Suprapubic skin (tissue), 4 donors: ENCODE measurements at regions not wholly inside any gene's neighbourhood (a gene's known extent, or its start where the extent isn't known, plus 50 kb on each side); places are given as distances from the start of the nearest gene placed in this dataset.

Experiments used
- DNase-seq, 2 donors: peaks; one replicate each; pipeline ENCODE4 v3.0.0-alpha.2; 2019; ENCODE audit warnings: low spot score in 2 of 2
- H3K27ac ChIP-seq: fragments of 200-600 bp; sonication (generic); one replicate; pipeline ENCODE4 v1.5.1; 2019
- H3K27me3 ChIP-seq: fragments of 200-600 bp; sonication (generic); one replicate; pipeline ENCODE4 v1.5.1; 2019
- H3K36me3 ChIP-seq: fragments of 200-600 bp; sonication (generic); one replicate; pipeline ENCODE4 v1.5.1; 2019
- H3K4me1 ChIP-seq: fragments of 200-600 bp; sonication (generic); one replicate; pipeline ENCODE4 v1.5.1; 2019
- H3K4me3 ChIP-seq: fragments of 200-600 bp; sonication (generic); one replicate; pipeline ENCODE4 v1.5.1; 2019; ENCODE audit warnings: mild to moderate bottlenecking
- H3K9me3 ChIP-seq: fragments of 200-600 bp; sonication (generic); one replicate; pipeline ENCODE4 v1.5.1; 2019
- CTCF ChIP-seq, 2 donors: fragments of 200-600 bp in 1 of 2; fragments of 450-650 bp in 1 of 2; sonication (generic) in 1 of 2; IDR thresholded peaks; one replicate each; pipeline ENCODE4 v1.5.1; 2016 to 2019; ENCODE audit warnings: antibody characterized with exemption in 2 of 2, mild to moderate bottlenecking in 1 of 2, moderate library complexity in 1 of 2
- EP300 ChIP-seq: sonication (generic); formaldehyde crosslinking; IDR thresholded peaks from one replicate; pipeline ENCODE4 v1.6.1; 2017; ENCODE audit warnings: antibody characterized with exemption
- POLR2A ChIP-seq, 2 donors: fragments of 450-650 bp; IDR thresholded peaks; one replicate each; pipeline ENCODE4 v1.6.1; 2017; ENCODE audit warnings: antibody characterized with exemption in 2 of 2, mild to moderate bottlenecking in 2 of 2, moderate library complexity in 2 of 2
- POLR2AphosphoS5 ChIP-seq, 3 donors: sonication (generic); formaldehyde crosslinking; IDR thresholded peaks; one replicate each; pipeline ENCODE4 v1.6.1; 2017; ENCODE audit warnings: antibody characterized with exemption in 3 of 3
- WGBS: methylation state at CpG from one replicate; pipeline ENCODE4 v1.1.5; 2018; 5-methylcytosine and 5-hydroxymethylcytosine counted together

GRCh38 chr21:32090956-32091355 is 187.9 kb downstream of the MIS18A start:
- TF ChIP-seq POLR2A (IDR thresholded peaks at IDR 0.05), result no peak
- no peak for TF ChIP-seq EP300
- no peak for TF ChIP-seq POLR2AphosphoS5 (IDR thresholded peaks at IDR 0.05)
- no peak for TF ChIP-seq CTCF (IDR thresholded peaks at IDR 0.05)
- no peaks in the 10 kb centered on the region for H3K9me3 ChIP-seq

GRCh38 chr21:32089766-32090165 is 189.1 kb downstream of the MIS18A start:
- H3K4me1 ChIP-seq, result no peaks in the 10 kb centered on the region
- no peaks in the 10 kb centered on the region for H3K27me3 ChIP-seq
- H3K9me3 ChIP-seq, result no peaks in the 10 kb centered on the region
- WGBS, result 58% methylated on average over 2 of the region's 2 CpGs
- no peak overlapping the region for H3K27ac ChIP-seq
- no peak for TF ChIP-seq EP300
- no peak for TF ChIP-seq POLR2AphosphoS5 (IDR thresholded peaks at IDR 0.05)
- no peak for TF ChIP-seq CTCF (IDR thresholded peaks at IDR 0.05)
- TF ChIP-seq POLR2A (IDR thresholded peaks at IDR 0.05), result no peak
- H3K36me3 ChIP-seq, result no peaks in the 10 kb centered on the region
- no peak overlapping the region for H3K4me3 ChIP-seq
- DNase-seq, result no peak

More at GRCh38 chr21:32090956-32091355, 187.9 kb downstream of the MIS18A start:
- no peak overlapping the region for H3K27ac ChIP-seq
- no peaks in the 10 kb centered on the region for H3K4me1 ChIP-seq
- no peak for DNase-seq
- 94% methylated on average over 3 of the region's 3 CpGs for WGBS
- no peak overlapping the region for H3K4me3 ChIP-seq
- no peaks in the 10 kb centered on the region for H3K36me3 ChIP-seq
- no peaks in the 10 kb centered on the region for H3K27me3 ChIP-seq

GRCh38 chr21:32088471-32088870 is 190.4 kb downstream of the MIS18A start:
- no peaks in the 10 kb centered on the region for H3K27me3 ChIP-seq
- no peak overlapping the region for H3K4me3 ChIP-seq
- H3K4me1 ChIP-seq, result no peaks in the 10 kb centered on the region
- no peaks in the 10 kb centered on the region for H3K36me3 ChIP-seq
- no peak overlapping the region for H3K27ac ChIP-seq
- no peak for DNase-seq
- H3K9me3 ChIP-seq, result no peaks in the 10 kb centered on the region
- TF ChIP-seq EP300 (no peak), CTCF (IDR thresholded peaks at IDR 0.05) (no peak), POLR2A (IDR thresholded peaks at IDR 0.05) (no peak), POLR2AphosphoS5 (IDR thresholded peaks at IDR 0.05) (no peak)

- TF ChIP-seq CTCF (IDR thresholded peaks at IDR 0.05), result no peak
- TF ChIP-seq POLR2A (IDR thresholded peaks at IDR 0.05), result no peak
- no peak for TF ChIP-seq EP300
- TF ChIP-seq POLR2AphosphoS5 (IDR thresholded peaks at IDR 0.05), result no peak
- no peaks in the 10 kb centered on the region for H3K36me3 ChIP-seq
- no peak for DNase-seq
- WGBS, result 75% methylated on average over 1 of the region's 1 CpG
- H3K27me3 ChIP-seq, result no peaks in the 10 kb centered on the region
- no peak overlapping the region for H3K4me3 ChIP-seq
- no peaks in the 10 kb centered on the region for H3K9me3 ChIP-seq
- no peaks in the 10 kb centered on the region for H3K4me1 ChIP-seq
- no peak overlapping the region for H3K27ac ChIP-seq
Measured at GRCh38 chr21:32087447-32087846, 191.4 kb downstream of the MIS18A start.

GRCh38 chr21:32083197-32083596 is 195.7 kb downstream of the MIS18A start:
- TF ChIP-seq EP300 (no peak), POLR2AphosphoS5 (IDR thresholded peaks at IDR 0.05) (no peak), POLR2A (IDR thresholded peaks at IDR 0.05) (no peak), CTCF (IDR thresholded peaks at IDR 0.05) (no peak)
- Histone ChIP-seq H3K4me3 (no peak overlapping the region), H3K4me1 (no peaks in the 10 kb centered on the region), H3K36me3 (no peaks in the 10 kb centered on the region), H3K27me3 (no peaks in the 10 kb centered on the region), H3K9me3 (no peaks in the 10 kb centered on the region), H3K27ac (no peak overlapping the region)
- no peak for DNase-seq
- WGBS, result 68% methylated on average over 2 of the region's 2 CpGs
